ENCODE measurements at regions not wholly inside any gene's neighbourhood (a gene's known extent, or its start where the extent isn't known, plus 50 kb on each side); places are given as distances from the start of the nearest gene placed in this dataset.

DNA sequence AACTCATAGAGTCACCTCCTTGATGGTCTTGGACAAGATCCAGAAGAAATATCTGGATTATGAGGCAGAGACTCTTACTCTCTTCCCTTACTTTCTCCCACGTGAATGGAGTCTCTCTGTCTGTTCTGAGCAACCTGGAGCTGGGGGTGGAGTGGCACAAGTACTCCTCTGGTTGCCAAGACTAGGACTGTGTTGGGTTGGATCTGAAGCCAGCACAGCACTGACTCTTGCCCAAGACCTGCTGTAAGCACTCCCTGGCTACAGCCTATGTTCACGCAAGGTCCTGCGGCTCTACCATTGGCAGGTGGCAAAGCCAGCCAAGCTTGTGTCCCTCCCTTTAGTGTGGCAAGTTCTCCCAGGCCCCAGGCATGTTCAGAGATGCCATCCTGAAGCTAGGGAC, 488.2 kb upstream of the NRG3 start:
- TF ChIP-seq, protein P1, sequence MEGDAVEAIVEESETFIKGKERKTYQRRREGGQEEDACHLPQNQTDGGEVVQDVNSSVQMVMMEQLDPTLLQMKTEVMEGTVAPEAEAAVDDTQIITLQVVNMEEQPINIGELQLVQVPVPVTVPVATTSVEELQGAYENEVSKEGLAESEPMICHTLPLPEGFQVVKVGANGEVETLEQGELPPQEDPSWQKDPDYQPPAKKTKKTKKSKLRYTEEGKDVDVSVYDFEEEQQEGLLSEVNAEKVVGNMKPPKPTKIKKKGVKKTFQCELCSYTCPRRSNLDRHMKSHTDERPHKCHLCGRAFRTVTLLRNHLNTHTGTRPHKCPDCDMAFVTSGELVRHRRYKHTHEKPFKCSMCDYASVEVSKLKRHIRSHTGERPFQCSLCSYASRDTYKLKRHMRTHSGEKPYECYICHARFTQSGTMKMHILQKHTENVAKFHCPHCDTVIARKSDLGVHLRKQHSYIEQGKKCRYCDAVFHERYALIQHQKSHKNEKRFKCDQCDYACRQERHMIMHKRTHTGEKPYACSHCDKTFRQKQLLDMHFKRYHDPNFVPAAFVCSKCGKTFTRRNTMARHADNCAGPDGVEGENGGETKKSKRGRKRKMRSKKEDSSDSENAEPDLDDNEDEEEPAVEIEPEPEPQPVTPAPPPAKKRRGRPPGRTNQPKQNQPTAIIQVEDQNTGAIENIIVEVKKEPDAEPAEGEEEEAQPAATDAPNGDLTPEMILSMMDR (IDR thresholded peaks at IDR 0.05) = no peak
- TF ChIP-seq POLR2A (IDR thresholded peaks at IDR 0.05) (no peak), EP300 (IDR thresholded peaks at IDR 0.05) (no peak)
- 81 to 85% methylated on average over 2 to 3 of the region's 3 CpGs for WGBS, 2 donors
- Histone ChIP-seq H3K4me3 (no peak overlapping the region), H3K36me3 (no peaks in the 10 kb centered on the region), H3K4me1 (no peaks in the 10 kb centered on the region), H3K9me3 (peaks cover 0 to 12% (median 0%) of the 10 kb centered on the region in 4 donors), H3K27ac (no peak overlapping the region), H3K27me3 (no peaks in the 10 kb centered on the region)
- no peak for DNase-seq (ENCODE audit: low spot score in 2 of 2)

DNA sequence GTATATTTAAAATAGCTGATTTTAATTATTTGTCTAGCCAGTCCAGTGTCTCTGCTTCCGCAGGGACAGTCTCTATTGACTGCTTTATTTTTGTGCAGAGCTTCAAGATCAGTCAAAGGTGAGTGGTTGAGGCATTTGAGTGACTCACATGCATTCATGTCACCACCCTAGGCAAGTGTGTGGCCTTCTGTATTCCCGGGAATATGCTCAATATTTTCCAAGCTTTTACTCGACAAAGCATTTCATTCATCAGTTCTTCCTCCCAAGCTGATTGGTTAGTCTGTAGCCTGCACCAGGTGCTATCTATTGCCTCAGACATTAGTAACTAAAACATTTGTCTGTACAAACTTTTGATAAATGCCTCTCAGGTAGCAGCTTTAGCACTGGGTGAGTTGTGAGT, 471.5 kb upstream of the NRG3 start:
- no peak for DNase-seq (ENCODE audit: low spot score in 2 of 2)
- TF ChIP-seq, protein P1 (IDR thresholded peaks at IDR 0.05) = no peak
- TF ChIP-seq EP300 (IDR thresholded peaks at IDR 0.05) (no peak), POLR2A (IDR thresholded peaks at IDR 0.05) (no peak)
- WGBS, 2 donors = 53 to 54% methylated on average over 3 of the region's 3 CpGs
- Histone ChIP-seq H3K4me1 (no peaks in the 10 kb centered on the region), H3K4me3 (no peak overlapping the region), H3K36me3 (no peaks in the 10 kb centered on the region), H3K27ac (no peak overlapping the region), H3K27me3 (no peaks in the 10 kb centered on the region), H3K9me3 (no peaks in the 10 kb centered on the region)

GRCh38 chr10:81405399-81405798, 469.6 kb upstream of the NRG3 start:
- Histone ChIP-seq H3K36me3 (no peaks in the 10 kb centered on the region), H3K9me3 (no peaks in the 10 kb centered on the region), H3K4me1 (no peaks in the 10 kb centered on the region), H3K27me3 (no peaks in the 10 kb centered on the region), H3K27ac (no peak overlapping the region), H3K4me3 (no peak overlapping the region)
- WGBS, 2 donors = 90 to 95% methylated on average over 2 of the region's 2 CpGs
- no peak for TF ChIP-seq POLR2A (IDR thresholded peaks at IDR 0.05)
- TF ChIP-seq, protein P1 (IDR thresholded peaks at IDR 0.05) = no peak
- TF ChIP-seq EP300 (IDR thresholded peaks at IDR 0.05) = no peak
- no peak for DNase-seq (ENCODE audit: low spot score in 2 of 2)

DNA sequence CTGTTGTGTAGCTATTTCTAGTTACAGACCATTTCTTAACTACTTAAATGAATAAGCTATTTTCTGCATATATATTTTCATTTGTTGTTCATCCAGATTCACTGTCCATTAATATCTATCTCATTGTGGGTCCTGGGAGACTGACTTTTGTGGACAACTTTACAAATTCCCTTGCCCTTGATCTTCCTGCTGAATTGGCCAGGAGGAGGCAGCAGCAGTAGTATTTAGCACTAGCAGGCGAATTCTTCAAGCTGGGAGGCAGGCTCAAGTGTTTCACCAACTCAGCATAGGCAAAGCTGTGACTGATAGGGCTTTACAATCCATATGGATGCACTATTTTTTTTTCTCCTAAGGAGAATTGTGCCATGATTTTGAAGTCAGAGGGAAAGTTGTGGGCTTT, 461.0 kb upstream of the NRG3 start:
- Histone ChIP-seq H3K36me3 (no peaks in the 10 kb centered on the region), H3K9me3 (peaks cover 0 to 6% (median 0%) of the 10 kb centered on the region in 4 donors), H3K27ac (no peak overlapping the region), H3K4me1 (no peaks in the 10 kb centered on the region), H3K4me3 (no peak overlapping the region), H3K27me3 (no peaks in the 10 kb centered on the region)
- WGBS, 2 donors = 16 to 20% methylated on average over 1 of the region's 1 CpG
- DNase-seq (ENCODE audit: low spot score in 2 of 2) = no peak
- TF ChIP-seq, protein P1 (IDR thresholded peaks at IDR 0.05) = no peak
- TF ChIP-seq POLR2A (IDR thresholded peaks at IDR 0.05) (no peak), EP300 (IDR thresholded peaks at IDR 0.05) (no peak)

- Histone ChIP-seq H3K36me3 (no peaks in the 10 kb centered on the region), H3K4me1 (no peaks in the 10 kb centered on the region), H3K4me3 (no peak overlapping the region), H3K27me3 (no peaks in the 10 kb centered on the region), H3K27ac (no peak overlapping the region), H3K9me3 (no peaks in the 10 kb centered on the region)
- no peak for DNase-seq (ENCODE audit: low spot score in 2 of 2)
- TF ChIP-seq, protein P1 (IDR thresholded peaks at IDR 0.05) = no peak
- TF ChIP-seq POLR2A (IDR thresholded peaks at IDR 0.05) (no peak), EP300 (IDR thresholded peaks at IDR 0.05) (no peak)
These were observed 448.3 kb upstream of the NRG3 start for GRCh38 chr10:81426722-81427121.

Data from tibial nerve (tissue), 4 donors.